GM18861 (cell line): ENCODE measurements at regions not wholly inside any gene's neighbourhood (a gene's known extent, or its start where the extent isn't known, plus 50 kb on each side); places are given as distances from the start of the nearest gene placed in this dataset.
"Not testable (repeated sequence)": the region's sequence is repeated elsewhere in the genome, so short reads cannot be mapped to it uniquely, and the experiment has no call there.

Experiments used
- ATAC-seq: cut with Tn5 transposase; IDR thresholded peaks from one replicate; pipeline ENCODE4 v1.9.1; 2021; ENCODE audit not compliant: unreplicated experiment

- ATAC-seq = no peak
Observed at GRCh38 chr4:160284516-160284915, 1181.6 kb downstream of the RAPGEF2 start.

GRCh38 chr4:160286051-160286450, 1183.2 kb downstream of the RAPGEF2 start:
- no peak for ATAC-seq

- ATAC-seq = no peak
Observed at GRCh38 chr4:160296476-160296875, 1193.6 kb downstream of the RAPGEF2 start.

- ATAC-seq = no peak
Observed at GRCh38 chr4:160299177-160299576, 1196.3 kb downstream of the RAPGEF2 start.

- no peak for ATAC-seq
Observed at GRCh38 chr4:160299608-160300007, 1196.7 kb downstream of the RAPGEF2 start.

GRCh38 chr4:160316036-160316435, 1213.2 kb downstream of the RAPGEF2 start:
- ATAC-seq = no peak

GRCh38 chr4:160318567-160319220, 1215.8 kb downstream of the RAPGEF2 start:
- no peak for ATAC-seq

GRCh38 chr4:160319221-160319867, 1216.5 kb downstream of the RAPGEF2 start:
- no peak for ATAC-seq

GRCh38 chr4:160319868-160320260, 1217.0 kb downstream of the RAPGEF2 start:
- ATAC-seq = no peak

- ATAC-seq = no peak
Observed at GRCh38 chr4:160326110-160326509, 1223.2 kb downstream of the RAPGEF2 start.

GRCh38 chr4:160347197-160347596, 1244.3 kb downstream of the RAPGEF2 start:
- no peak for ATAC-seq

- ATAC-seq = no peak
Observed at GRCh38 chr4:160350944-160351343, 1248.1 kb downstream of the RAPGEF2 start.

GRCh38 chr4:160352637-160353036, 1249.8 kb downstream of the RAPGEF2 start:
- ATAC-seq = no peak

- no peak for ATAC-seq
Observed at GRCh38 chr4:160353548-160353947, 1250.7 kb downstream of the RAPGEF2 start.

GRCh38 chr4:160362478-160362877, 1259.6 kb downstream of the RAPGEF2 start:
- no peak for ATAC-seq

GRCh38 chr4:160364217-160364616, 1261.3 kb downstream of the RAPGEF2 start:
- ATAC-seq = no peak

GRCh38 chr4:160364665-160365064, 1261.8 kb downstream of the RAPGEF2 start:
- ATAC-seq = not testable (repeated sequence)

GRCh38 chr4:160365383-160365782, 1262.5 kb downstream of the RAPGEF2 start:
- ATAC-seq = not testable (repeated sequence)

GRCh38 chr4:160370046-160370445, 1267.2 kb downstream of the RAPGEF2 start:
- no peak for ATAC-seq

GRCh38 chr4:160371446-160371845, 1268.6 kb downstream of the RAPGEF2 start:
- no peak for ATAC-seq

- ATAC-seq = no peak
Observed at GRCh38 chr4:160372390-160372789, 1269.5 kb downstream of the RAPGEF2 start.

- ATAC-seq = no peak
Observed at GRCh38 chr4:160373911-160374310, 1271.0 kb downstream of the RAPGEF2 start.
